ENCODE measurements at regions not wholly inside any gene's neighbourhood (a gene's known extent, or its start where the extent isn't known, plus 50 kb on each side); places are given as distances from the start of the nearest gene placed in this dataset.
"Not testable (repeated sequence)": the region's sequence is repeated elsewhere in the genome, so short reads cannot be mapped to it uniquely, and the experiment has no call there.

DNA sequence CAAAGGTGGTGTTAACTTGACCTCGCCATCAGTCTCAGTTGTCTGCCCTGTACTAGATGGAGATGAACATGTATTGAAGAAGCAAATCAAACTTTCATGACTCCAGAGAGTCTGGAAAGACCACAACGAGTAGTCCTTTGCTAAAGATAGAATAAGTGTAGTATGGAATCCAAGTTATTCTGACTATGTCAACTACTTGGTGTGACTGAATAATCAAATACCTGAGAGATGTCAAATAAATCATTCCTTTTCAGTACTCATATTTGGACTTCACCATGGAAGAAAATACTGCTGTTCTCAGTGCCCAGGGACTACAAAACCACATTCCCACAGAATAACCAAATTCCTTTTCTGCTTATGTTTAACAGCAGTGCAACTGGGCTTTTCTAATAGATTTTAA is 161.2 kb upstream of the SPRY1 start:
- Histone ChIP-seq H3K36me3 (ENCODE audit: control insufficient read depth, insufficient read depth, low read length) (no peaks in the 10 kb centered on the region), H3K4me1 (ENCODE audit: control insufficient read depth, insufficient read depth, low read length) (no peaks in the 10 kb centered on the region)

GRCh38 chr4:123236606-123237005 is 160.0 kb upstream of the SPRY1 start:
- H3K9me3 ChIP-seq (ENCODE audit: control insufficient read depth, low read length), result no peaks in the 10 kb centered on the region
- no peaks in the 10 kb centered on the region for H3K27me3 ChIP-seq (ENCODE audit: control insufficient read depth, insufficient read depth, low read length)
- no peaks in the 10 kb centered on the region for H3K36me3 ChIP-seq (ENCODE audit: control insufficient read depth, insufficient read depth, low read length)
- H3K4me3 ChIP-seq (ENCODE audit: low read length), result no peak overlapping the region
- H3K4me1 ChIP-seq (ENCODE audit: control insufficient read depth, insufficient read depth, low read length), result no peaks in the 10 kb centered on the region
- no peak overlapping the region for H3K9ac ChIP-seq (ENCODE audit: low read length)

More for the DNA sequence above, 161.2 kb upstream of the SPRY1 start:
- Histone ChIP-seq H3K9ac (ENCODE audit: low read length) (no peak overlapping the region), H3K27me3 (ENCODE audit: control insufficient read depth, insufficient read depth, low read length) (no peaks in the 10 kb centered on the region), H3K9me3 (ENCODE audit: control insufficient read depth, low read length) (no peaks in the 10 kb centered on the region), H3K4me3 (ENCODE audit: low read length) (no peak overlapping the region)

- H3K4me1 ChIP-seq (ENCODE audit: control insufficient read depth, insufficient read depth, low read length); H3K9me3 ChIP-seq (ENCODE audit: control insufficient read depth, low read length); H3K9ac ChIP-seq (ENCODE audit: low read length); H3K36me3 ChIP-seq (ENCODE audit: control insufficient read depth, insufficient read depth, low read length); H3K27me3 ChIP-seq (ENCODE audit: control insufficient read depth, insufficient read depth, low read length); H3K4me3 ChIP-seq (ENCODE audit: low read length): not testable (repeated sequence)
Measured at GRCh38 chr4:123240286-123240685, 156.3 kb upstream of the SPRY1 start.

GRCh38 chr4:123243220-123243619 is 153.4 kb upstream of the SPRY1 start:
- H3K27me3 ChIP-seq (ENCODE audit: control insufficient read depth, insufficient read depth, low read length); H3K36me3 ChIP-seq (ENCODE audit: control insufficient read depth, insufficient read depth, low read length); H3K4me3 ChIP-seq (ENCODE audit: low read length); H3K9ac ChIP-seq (ENCODE audit: low read length); H3K9me3 ChIP-seq (ENCODE audit: control insufficient read depth, low read length); H3K4me1 ChIP-seq (ENCODE audit: control insufficient read depth, insufficient read depth, low read length): not testable (repeated sequence)

DNA sequence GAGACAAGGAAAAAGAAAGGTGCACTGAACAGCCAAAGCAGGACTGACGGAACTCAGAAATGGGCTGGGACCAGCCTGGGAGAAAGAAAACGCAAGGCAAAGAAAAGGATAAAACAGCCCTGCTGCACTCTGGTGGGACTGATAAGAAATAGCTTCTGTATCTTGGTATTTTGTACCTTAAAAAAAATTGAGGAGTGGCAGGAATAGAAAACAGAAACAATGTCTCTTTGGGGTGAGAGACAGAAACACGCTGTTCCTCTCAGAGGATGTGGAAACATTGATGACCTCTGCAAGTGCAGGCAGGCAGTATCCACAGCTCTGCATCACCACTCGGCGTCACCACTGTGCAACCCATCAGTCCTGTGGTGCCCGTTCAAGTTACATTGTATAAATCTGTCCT is 152.5 kb upstream of the SPRY1 start:
- Histone ChIP-seq H3K4me3 (ENCODE audit: low read length) (no peak overlapping the region), H3K4me1 (ENCODE audit: control insufficient read depth, insufficient read depth, low read length) (peaks cover 11% of the 10 kb centered on the region), H3K36me3 (ENCODE audit: control insufficient read depth, insufficient read depth, low read length) (no peaks in the 10 kb centered on the region), H3K9ac (ENCODE audit: low read length) (no peak overlapping the region), H3K9me3 (ENCODE audit: control insufficient read depth, low read length) (no peaks in the 10 kb centered on the region), H3K27me3 (ENCODE audit: control insufficient read depth, insufficient read depth, low read length) (no peaks in the 10 kb centered on the region)

- no peak overlapping the region for H3K4me3 ChIP-seq (ENCODE audit: low read length)
Measured at GRCh38 chr4:123246085-123246484, 150.5 kb upstream of the SPRY1 start.

GRCh38 chr4:123248085-123248659 is 148.4 kb upstream of the SPRY1 start:
- no peak overlapping the region for H3K4me3 ChIP-seq (ENCODE audit: low read length)
- H3K9me3 ChIP-seq (ENCODE audit: control insufficient read depth, low read length), result no peaks in the 10 kb centered on the region
- H3K36me3 ChIP-seq (ENCODE audit: control insufficient read depth, insufficient read depth, low read length), result no peaks in the 10 kb centered on the region
- peaks cover 12% of the 10 kb centered on the region for H3K4me1 ChIP-seq (ENCODE audit: control insufficient read depth, insufficient read depth, low read length)
- H3K9ac ChIP-seq (ENCODE audit: low read length), result no peak overlapping the region
- no peaks in the 10 kb centered on the region for H3K27me3 ChIP-seq (ENCODE audit: control insufficient read depth, insufficient read depth, low read length)

More at GRCh38 chr4:123246085-123246484, 150.5 kb upstream of the SPRY1 start:
- Histone ChIP-seq H3K27me3 (ENCODE audit: control insufficient read depth, insufficient read depth, low read length) (no peaks in the 10 kb centered on the region), H3K36me3 (ENCODE audit: control insufficient read depth, insufficient read depth, low read length) (no peaks in the 10 kb centered on the region), H3K9me3 (ENCODE audit: control insufficient read depth, low read length) (no peaks in the 10 kb centered on the region), H3K4me1 (ENCODE audit: control insufficient read depth, insufficient read depth, low read length) (peaks cover 12% of the 10 kb centered on the region), H3K9ac (ENCODE audit: low read length) (no peak overlapping the region)

DNA sequence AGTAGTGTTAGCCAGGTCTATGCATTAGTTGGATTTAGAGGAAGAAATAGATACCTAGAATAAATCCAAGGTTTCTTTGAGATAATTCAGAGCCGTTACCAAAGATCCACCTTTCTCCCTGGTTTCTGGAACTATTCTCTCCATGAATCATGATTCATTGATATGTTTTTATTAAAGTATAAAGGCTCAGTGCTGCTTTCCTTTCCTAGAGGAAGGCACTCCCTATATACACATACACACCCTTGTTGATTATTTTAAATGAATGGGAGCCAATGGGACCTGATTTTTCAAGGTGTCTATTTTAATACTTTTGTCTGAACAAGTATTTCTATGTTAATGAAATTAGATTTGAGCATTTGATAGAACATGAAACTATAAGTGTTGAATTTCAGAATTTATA is 146.8 kb upstream of the SPRY1 start:
- no peaks in the 10 kb centered on the region for H3K9me3 ChIP-seq (ENCODE audit: control insufficient read depth, low read length)
- no peaks in the 10 kb centered on the region for H3K36me3 ChIP-seq (ENCODE audit: control insufficient read depth, insufficient read depth, low read length)
- peaks cover 12% of the 10 kb centered on the region for H3K4me1 ChIP-seq (ENCODE audit: control insufficient read depth, insufficient read depth, low read length)
- H3K27me3 ChIP-seq (ENCODE audit: control insufficient read depth, insufficient read depth, low read length), result no peaks in the 10 kb centered on the region
- no peak overlapping the region for H3K9ac ChIP-seq (ENCODE audit: low read length)
- H3K4me3 ChIP-seq (ENCODE audit: low read length), result no peak overlapping the region

DNA sequence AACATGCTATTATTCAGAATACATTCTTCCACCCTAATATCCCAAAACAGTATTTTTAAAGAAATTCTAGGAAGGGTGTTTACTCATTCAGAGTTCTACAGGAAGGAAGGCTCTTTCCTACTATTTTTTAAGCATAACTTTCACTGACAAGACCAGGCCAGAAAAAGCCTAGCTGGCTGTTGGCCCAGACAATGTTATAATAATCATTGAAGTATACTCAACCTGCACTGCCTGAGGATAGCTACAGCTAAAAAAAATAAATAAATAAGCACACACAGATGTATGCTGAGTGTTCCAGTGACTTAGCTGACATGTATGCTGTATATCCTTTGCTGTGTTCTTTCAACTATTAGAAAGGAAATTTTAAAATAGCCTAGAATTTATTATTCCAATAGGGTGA is 145.8 kb upstream of the SPRY1 start:
- H3K9ac ChIP-seq (ENCODE audit: low read length), result no peak overlapping the region
- no peaks in the 10 kb centered on the region for H3K9me3 ChIP-seq (ENCODE audit: control insufficient read depth, low read length)
- H3K4me1 ChIP-seq (ENCODE audit: control insufficient read depth, insufficient read depth, low read length), result peaks cover 12% of the 10 kb centered on the region
- no peaks in the 10 kb centered on the region for H3K27me3 ChIP-seq (ENCODE audit: control insufficient read depth, insufficient read depth, low read length)
- no peak overlapping the region for H3K4me3 ChIP-seq (ENCODE audit: low read length)
- no peaks in the 10 kb centered on the region for H3K36me3 ChIP-seq (ENCODE audit: control insufficient read depth, insufficient read depth, low read length)

DNA sequence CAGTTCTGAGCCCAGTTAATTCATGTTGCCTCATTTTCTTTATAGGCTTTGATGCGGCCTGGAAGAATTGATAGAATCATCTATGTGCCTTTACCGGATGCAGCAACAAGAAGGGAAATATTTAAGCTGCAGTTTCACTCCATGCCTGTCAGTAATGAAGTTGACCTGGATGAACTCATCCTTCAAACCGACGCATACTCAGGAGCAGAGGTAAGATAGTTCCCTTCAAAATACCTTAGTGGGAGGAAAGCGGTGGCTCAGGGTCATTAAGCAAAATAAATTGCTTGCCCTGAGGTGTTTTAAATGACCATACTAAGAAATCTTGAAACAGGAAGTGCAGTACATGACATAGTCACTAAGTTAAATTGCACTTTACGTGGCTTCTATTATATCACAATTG is 140.6 kb upstream of the SPRY1 start:
- Histone ChIP-seq H3K4me3 (ENCODE audit: low read length) (no peak overlapping the region), H3K36me3 (ENCODE audit: control insufficient read depth, insufficient read depth, low read length) (no peaks in the 10 kb centered on the region), H3K9ac (ENCODE audit: low read length) (no peak overlapping the region), H3K4me1 (ENCODE audit: control insufficient read depth, insufficient read depth, low read length) (no peaks in the 10 kb centered on the region), H3K27me3 (ENCODE audit: control insufficient read depth, insufficient read depth, low read length) (no peaks in the 10 kb centered on the region), H3K9me3 (ENCODE audit: control insufficient read depth, low read length) (no peaks in the 10 kb centered on the region)

DNA sequence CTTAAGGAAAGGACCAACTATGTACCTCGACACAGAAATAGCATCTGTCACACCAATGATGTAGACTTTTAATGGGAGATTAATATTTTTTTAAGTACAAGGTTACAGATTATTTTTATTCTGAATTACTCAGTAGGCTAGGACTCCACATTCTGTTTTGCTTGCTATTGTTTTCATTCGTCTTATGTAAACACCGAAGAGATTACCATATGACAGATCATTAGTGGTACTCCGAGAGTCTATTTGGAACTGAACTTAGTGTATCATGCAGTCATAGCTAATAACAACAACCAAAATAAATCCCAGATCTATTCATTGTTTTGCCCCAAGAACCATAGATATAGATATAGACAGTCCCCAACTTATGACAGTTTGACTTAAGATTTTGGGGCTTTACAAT is 139.7 kb upstream of the SPRY1 start:
- H3K4me3 ChIP-seq (ENCODE audit: low read length), result no peak overlapping the region
- no peaks in the 10 kb centered on the region for H3K9me3 ChIP-seq (ENCODE audit: control insufficient read depth, low read length)
- no peaks in the 10 kb centered on the region for H3K27me3 ChIP-seq (ENCODE audit: control insufficient read depth, insufficient read depth, low read length)
- no peaks in the 10 kb centered on the region for H3K36me3 ChIP-seq (ENCODE audit: control insufficient read depth, insufficient read depth, low read length)
- H3K9ac ChIP-seq (ENCODE audit: low read length), result no peak overlapping the region
- H3K4me1 ChIP-seq (ENCODE audit: control insufficient read depth, insufficient read depth, low read length), result no peaks in the 10 kb centered on the region

GRCh38 chr4:123257591-123257990 is 139.0 kb upstream of the SPRY1 start:
- Histone ChIP-seq H3K4me1 (ENCODE audit: control insufficient read depth, insufficient read depth, low read length) (no peaks in the 10 kb centered on the region), H3K36me3 (ENCODE audit: control insufficient read depth, insufficient read depth, low read length) (no peaks in the 10 kb centered on the region), H3K9me3 (ENCODE audit: control insufficient read depth, low read length) (no peaks in the 10 kb centered on the region), H3K4me3 (ENCODE audit: low read length) (no peak overlapping the region), H3K27me3 (ENCODE audit: control insufficient read depth, insufficient read depth, low read length) (no peaks in the 10 kb centered on the region), H3K9ac (ENCODE audit: low read length) (no peak overlapping the region)

Measured in mucosa of stomach (tissue), 1 donor.